ENCODE measurements at regions not wholly inside any gene's neighbourhood (a gene's known extent, or its start where the extent isn't known, plus 50 kb on each side); places are given as distances from the start of the nearest gene placed in this dataset.

GRCh38 chr20:5374171-5374570, 57.4 kb upstream of the PROKR2 start:
- TF ChIP-seq CTCF (IDR thresholded peaks at IDR 0.05) (no peak), REST (IDR thresholded peaks at IDR 0.05; ENCODE audit: insufficient read depth in 1 of 2, low read depth in 2 of 2, low read length in 1 of 2) (no peak)
